Suprapubic skin (tissue), 4 donors: ENCODE measurements at regions not wholly inside any gene's neighbourhood (a gene's known extent, or its start where the extent isn't known, plus 50 kb on each side); places are given as distances from the start of the nearest gene placed in this dataset.

Experiments
- EP300 ChIP-seq: sonication (generic); formaldehyde crosslinking; IDR thresholded peaks from one replicate; pipeline ENCODE4 v1.6.1; 2017; ENCODE audit warnings: antibody characterized with exemption
- POLR2A ChIP-seq, 2 donors: fragments of 450-650 bp; IDR thresholded peaks; one replicate each; pipeline ENCODE4 v1.6.1; 2017; ENCODE audit warnings: antibody characterized with exemption in 2 of 2, mild to moderate bottlenecking in 2 of 2, moderate library complexity in 2 of 2
- POLR2AphosphoS5 ChIP-seq, 3 donors: sonication (generic); formaldehyde crosslinking; IDR thresholded peaks; one replicate each; pipeline ENCODE4 v1.6.1; 2017; ENCODE audit warnings: antibody characterized with exemption in 3 of 3
- TF ChIP-seq, protein P1 (sequence below), 2 donors: fragments of 200-600 bp in 1 of 2; fragments of 450-650 bp in 1 of 2; sonication (generic) in 1 of 2; IDR thresholded peaks; one replicate each; pipeline ENCODE4 v1.5.1; 2016 to 2019; ENCODE audit warnings: antibody characterized with exemption in 2 of 2, mild to moderate bottlenecking in 1 of 2, moderate library complexity in 1 of 2

DNA sequence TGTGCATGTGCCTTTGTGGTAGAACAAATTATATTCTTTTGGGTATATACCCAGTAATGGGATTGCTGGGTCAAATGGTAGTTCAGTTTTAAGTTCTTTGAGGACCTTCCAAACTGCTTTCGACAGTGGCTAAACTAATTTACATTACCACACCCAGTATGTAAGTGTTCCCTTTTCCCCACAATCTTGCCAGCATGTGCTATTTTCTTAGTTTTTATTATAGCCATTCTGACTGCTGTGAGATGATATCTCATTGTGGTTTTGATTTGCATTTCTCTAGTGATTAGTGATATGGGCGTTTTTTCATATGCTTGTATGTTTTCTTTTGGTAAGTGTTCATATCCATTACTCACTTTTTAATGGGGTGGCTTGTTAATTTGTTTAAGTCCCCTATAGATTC lies 251.6 kb upstream of the DEFB112 start:
- no peak for TF ChIP-seq POLR2AphosphoS5 (IDR thresholded peaks at IDR 0.05)
- TF ChIP-seq, protein P1, sequence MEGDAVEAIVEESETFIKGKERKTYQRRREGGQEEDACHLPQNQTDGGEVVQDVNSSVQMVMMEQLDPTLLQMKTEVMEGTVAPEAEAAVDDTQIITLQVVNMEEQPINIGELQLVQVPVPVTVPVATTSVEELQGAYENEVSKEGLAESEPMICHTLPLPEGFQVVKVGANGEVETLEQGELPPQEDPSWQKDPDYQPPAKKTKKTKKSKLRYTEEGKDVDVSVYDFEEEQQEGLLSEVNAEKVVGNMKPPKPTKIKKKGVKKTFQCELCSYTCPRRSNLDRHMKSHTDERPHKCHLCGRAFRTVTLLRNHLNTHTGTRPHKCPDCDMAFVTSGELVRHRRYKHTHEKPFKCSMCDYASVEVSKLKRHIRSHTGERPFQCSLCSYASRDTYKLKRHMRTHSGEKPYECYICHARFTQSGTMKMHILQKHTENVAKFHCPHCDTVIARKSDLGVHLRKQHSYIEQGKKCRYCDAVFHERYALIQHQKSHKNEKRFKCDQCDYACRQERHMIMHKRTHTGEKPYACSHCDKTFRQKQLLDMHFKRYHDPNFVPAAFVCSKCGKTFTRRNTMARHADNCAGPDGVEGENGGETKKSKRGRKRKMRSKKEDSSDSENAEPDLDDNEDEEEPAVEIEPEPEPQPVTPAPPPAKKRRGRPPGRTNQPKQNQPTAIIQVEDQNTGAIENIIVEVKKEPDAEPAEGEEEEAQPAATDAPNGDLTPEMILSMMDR (IDR thresholded peaks at IDR 0.05) = no peak
- no peak for TF ChIP-seq POLR2A (IDR thresholded peaks at IDR 0.05)
- no peak for TF ChIP-seq EP300
